OCI-LY3 (cell line): ENCODE measurements at regions not wholly inside any gene's neighbourhood (a gene's known extent, or its start where the extent isn't known, plus 50 kb on each side); places are given as distances from the start of the nearest gene placed in this dataset.

Experiments used
- EZH2phosphoT487 ChIP-seq: fragments of 200-600 bp; shearing (Covaris generic); IDR thresholded peaks from 2 replicates; pipeline ENCODE4 v1.6.1; 2018; ENCODE audit warnings: antibody characterized with exemption, mixed run types, low read depth
- TF ChIP-seq, protein P1 (sequence below): fragments of 200-600, 300-600 bp; sonication (generic); IDR thresholded peaks from 2 replicates; pipeline ENCODE4 v1.5.1; 2014; ENCODE audit warnings: antibody characterized with exemption, low read length, low read depth

DNA sequence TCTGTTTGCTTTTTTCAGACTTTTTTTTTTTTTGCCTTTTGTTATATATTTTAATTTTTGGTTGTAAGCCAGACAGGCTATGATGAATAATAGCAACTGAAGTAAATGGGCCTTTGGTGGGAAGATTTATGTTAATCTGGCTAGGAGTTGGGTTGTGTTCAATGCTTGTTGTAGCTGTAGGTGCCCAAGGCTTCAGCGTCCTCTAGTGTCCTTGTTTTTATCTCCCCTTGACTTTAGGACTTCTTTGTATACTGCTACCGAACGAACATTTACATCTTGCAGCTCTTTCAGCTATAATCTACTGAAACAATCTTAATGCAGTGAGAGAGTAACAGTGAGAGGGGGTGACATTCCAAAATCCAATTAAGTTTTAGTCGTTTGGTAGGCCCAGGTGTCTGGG lies 848.4 kb upstream of the FBXO33 start:
- TF ChIP-seq, protein P1, sequence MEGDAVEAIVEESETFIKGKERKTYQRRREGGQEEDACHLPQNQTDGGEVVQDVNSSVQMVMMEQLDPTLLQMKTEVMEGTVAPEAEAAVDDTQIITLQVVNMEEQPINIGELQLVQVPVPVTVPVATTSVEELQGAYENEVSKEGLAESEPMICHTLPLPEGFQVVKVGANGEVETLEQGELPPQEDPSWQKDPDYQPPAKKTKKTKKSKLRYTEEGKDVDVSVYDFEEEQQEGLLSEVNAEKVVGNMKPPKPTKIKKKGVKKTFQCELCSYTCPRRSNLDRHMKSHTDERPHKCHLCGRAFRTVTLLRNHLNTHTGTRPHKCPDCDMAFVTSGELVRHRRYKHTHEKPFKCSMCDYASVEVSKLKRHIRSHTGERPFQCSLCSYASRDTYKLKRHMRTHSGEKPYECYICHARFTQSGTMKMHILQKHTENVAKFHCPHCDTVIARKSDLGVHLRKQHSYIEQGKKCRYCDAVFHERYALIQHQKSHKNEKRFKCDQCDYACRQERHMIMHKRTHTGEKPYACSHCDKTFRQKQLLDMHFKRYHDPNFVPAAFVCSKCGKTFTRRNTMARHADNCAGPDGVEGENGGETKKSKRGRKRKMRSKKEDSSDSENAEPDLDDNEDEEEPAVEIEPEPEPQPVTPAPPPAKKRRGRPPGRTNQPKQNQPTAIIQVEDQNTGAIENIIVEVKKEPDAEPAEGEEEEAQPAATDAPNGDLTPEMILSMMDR = no peak
- no peak for TF ChIP-seq EZH2phosphoT487
